Heart left ventricle (tissue), 13 donors: ENCODE measurements at regions not wholly inside any gene's neighbourhood (a gene's known extent, or its start where the extent isn't known, plus 50 kb on each side); places are given as distances from the start of the nearest gene placed in this dataset.
"Not testable (repeated sequence)": the region's sequence is repeated elsewhere in the genome, so short reads cannot be mapped to it uniquely, and the experiment has no call there.

Experiments
- CTCF ChIP-seq, 12 donors: fragments of 200-600 bp; sonication (generic) in 4 of 12; IDR thresholded peaks; one replicate each; pipeline versions ENCODE4 v1.5.0 to v1.8.0; 2018 to 2022; ENCODE audit warnings: antibody characterized with exemption in 12 of 12, mild to moderate bottlenecking in 5 of 12
- POLR2A ChIP-seq, 2 donors: fragments of 450-650 bp; IDR thresholded peaks; one replicate each; pipeline ENCODE4 v1.6.1; 2017; ENCODE audit warnings: antibody characterized with exemption in 2 of 2, mild to moderate bottlenecking in 2 of 2, moderate library complexity in 2 of 2
- donor health status: ischemic (EF 13 %, LVEDD 7.1; RV severe dilation, severe dysfunction).
- donor health status: DM: no; HTN: yes; CAD: no.
- donor health status: DM: no; HTN: no; CAD: no.
- donor health status: ischemic (EF 25% LVEDD 6.9; RV normal size, moderate dysfunction).
- donor health status: ischemic (EF 25% LVEDD 5.7; RV mildly dilated, moderate dysfunction).
- donor health status: ischemic (EF 35%, LVEDD 5.7; RV mildly dilated, moderate dysfunction).
- donor health status: nonischemic (EF 11% LVEDD 7.7; RV severe dilation, severe dysfunction).
- donor health status: DM: yes; HTN: yes; CAD: no.
- donor health status: PGD.
- donor health status: ischemic (EF 29% LVEDD 5.4; RV normal size, mild dysfunction).
- donor health status: nonischemic (EF 23%, LVEDD 6.1; RV moderate dilation, normal function).

- not testable (repeated sequence) for TF ChIP-seq CTCF, POLR2A (IDR thresholded peaks at IDR 0.05)
Observed at GRCh38 chr9:90192465-90192864, 450.2 kb downstream of the DIRAS2 start.
